ENCODE measurements at regions not wholly inside any gene's neighbourhood (a gene's known extent, or its start where the extent isn't known, plus 50 kb on each side); places are given as distances from the start of the nearest gene placed in this dataset.

GRCh38 chr13:111981446-111982165, 85.3 kb upstream of the SOX1 start:
- no peak for FAIRE-seq
- DNase-seq (ENCODE audit: insufficient read length, low spot score) = no peak

GRCh38 chr13:111984349-111984748, 82.6 kb upstream of the SOX1 start:
- FAIRE-seq = no peak
- DNase-seq (ENCODE audit: insufficient read length, low spot score) = no peak

GRCh38 chr13:111990362-111990761, 76.6 kb upstream of the SOX1 start:
- no peak for FAIRE-seq
- no peak for DNase-seq (ENCODE audit: insufficient read length, low spot score)

- no peak for FAIRE-seq
- DNase-seq (ENCODE audit: insufficient read length, low spot score) = no peak
Observed at GRCh38 chr13:111992911-111993310, 74.0 kb upstream of the SOX1 start.

- FAIRE-seq = no peak
- DNase-seq (ENCODE audit: insufficient read length, low spot score) = no peak
Observed at GRCh38 chr13:111993691-111994090, 73.3 kb upstream of the SOX1 start.

- FAIRE-seq = no peak
- DNase-seq (ENCODE audit: insufficient read length, low spot score) = no peak
Observed at GRCh38 chr13:111994578-111994977, 72.4 kb upstream of the SOX1 start.

- no peak for FAIRE-seq
Observed at GRCh38 chr13:111999352-111999751, 67.6 kb upstream of the SOX1 start.

GRCh38 chr13:112000888-112001287, 66.1 kb upstream of the SOX1 start:
- no peak for FAIRE-seq
- DNase-seq (ENCODE audit: insufficient read length, low spot score) = no peak

More at GRCh38 chr13:111999352-111999751, 67.6 kb upstream of the SOX1 start:
- no peak for DNase-seq (ENCODE audit: insufficient read length, low spot score)

GRCh38 chr13:112001571-112001970, 65.4 kb upstream of the SOX1 start:
- DNase-seq (ENCODE audit: insufficient read length, low spot score) (no peak), FAIRE-seq (no peak)

- no peak for DNase-seq (ENCODE audit: insufficient read length, low spot score)
- FAIRE-seq = no peak
Observed at GRCh38 chr13:112003396-112003795, 63.6 kb upstream of the SOX1 start.

GRCh38 chr13:112003941-112004340, 63.0 kb upstream of the SOX1 start:
- no peak for FAIRE-seq
- no peak for DNase-seq (ENCODE audit: insufficient read length, low spot score)

GRCh38 chr13:112005925-112006324, 61.0 kb upstream of the SOX1 start:
- FAIRE-seq (no peak), DNase-seq (ENCODE audit: insufficient read length, low spot score) (no peak)

- FAIRE-seq (no peak), DNase-seq (ENCODE audit: insufficient read length, low spot score) (no peak)
Observed at GRCh38 chr13:112007191-112007590, 59.8 kb upstream of the SOX1 start.

GRCh38 chr13:112010714-112011113, 56.2 kb upstream of the SOX1 start:
- FAIRE-seq (no peak), DNase-seq (ENCODE audit: insufficient read length, low spot score) (no peak)

- FAIRE-seq = no peak
- DNase-seq (ENCODE audit: insufficient read length, low spot score) = no peak
Observed at GRCh38 chr13:112012016-112012704, 54.8 kb upstream of the SOX1 start.

GRCh38 chr13:112012705-112013085, 54.3 kb upstream of the SOX1 start:
- DNase-seq (ENCODE audit: insufficient read length, low spot score) = no peak
- FAIRE-seq = no peak

GRCh38 chr13:112013665-112014064, 53.3 kb upstream of the SOX1 start:
- DNase-seq (ENCODE audit: insufficient read length, low spot score) (no peak), FAIRE-seq (no peak)

GRCh38 chr13:112014857-112015256, 52.1 kb upstream of the SOX1 start:
- FAIRE-seq (peak; percentile 13), DNase-seq (ENCODE audit: insufficient read length, low spot score) (no peak)

Data from HTR-8/SVneo (cell line).